ENCODE measurements at regions not wholly inside any gene's neighbourhood (a gene's known extent, or its start where the extent isn't known, plus 50 kb on each side); places are given as distances from the start of the nearest gene placed in this dataset.

DNA sequence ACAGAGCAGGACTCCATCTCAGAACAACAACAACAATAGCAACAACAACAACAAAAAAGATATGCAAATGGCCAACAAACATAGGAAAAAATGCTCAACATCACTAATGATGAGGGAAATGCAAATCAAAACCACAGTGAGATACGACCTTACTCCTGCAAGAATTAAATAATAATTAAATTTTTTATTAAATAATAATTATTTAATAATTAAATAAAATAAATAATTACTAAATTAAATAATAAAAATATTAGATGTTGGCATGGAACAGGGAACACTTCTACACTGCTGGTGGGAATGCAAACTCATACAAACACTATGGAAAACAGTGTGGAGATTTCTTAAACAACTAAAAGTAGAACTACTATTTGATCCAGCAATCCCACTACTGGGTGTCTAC is 1022.3 kb upstream of the B3GALT2 start:
- Histone ChIP-seq H3K27me3 (ENCODE audit: control insufficient read depth, insufficient read depth, low read length) (no peaks in the 10 kb centered on the region), H3K4me3 (ENCODE audit: low read depth, low read length) (no peak overlapping the region), H3K36me3 (ENCODE audit: control insufficient read depth, insufficient read depth, low read length) (no peaks in the 10 kb centered on the region)
- DNase-seq (ENCODE audit: low read depth) (no peak), FAIRE-seq (no peak)
- TF ChIP-seq, protein P1, sequence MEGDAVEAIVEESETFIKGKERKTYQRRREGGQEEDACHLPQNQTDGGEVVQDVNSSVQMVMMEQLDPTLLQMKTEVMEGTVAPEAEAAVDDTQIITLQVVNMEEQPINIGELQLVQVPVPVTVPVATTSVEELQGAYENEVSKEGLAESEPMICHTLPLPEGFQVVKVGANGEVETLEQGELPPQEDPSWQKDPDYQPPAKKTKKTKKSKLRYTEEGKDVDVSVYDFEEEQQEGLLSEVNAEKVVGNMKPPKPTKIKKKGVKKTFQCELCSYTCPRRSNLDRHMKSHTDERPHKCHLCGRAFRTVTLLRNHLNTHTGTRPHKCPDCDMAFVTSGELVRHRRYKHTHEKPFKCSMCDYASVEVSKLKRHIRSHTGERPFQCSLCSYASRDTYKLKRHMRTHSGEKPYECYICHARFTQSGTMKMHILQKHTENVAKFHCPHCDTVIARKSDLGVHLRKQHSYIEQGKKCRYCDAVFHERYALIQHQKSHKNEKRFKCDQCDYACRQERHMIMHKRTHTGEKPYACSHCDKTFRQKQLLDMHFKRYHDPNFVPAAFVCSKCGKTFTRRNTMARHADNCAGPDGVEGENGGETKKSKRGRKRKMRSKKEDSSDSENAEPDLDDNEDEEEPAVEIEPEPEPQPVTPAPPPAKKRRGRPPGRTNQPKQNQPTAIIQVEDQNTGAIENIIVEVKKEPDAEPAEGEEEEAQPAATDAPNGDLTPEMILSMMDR (IDR thresholded peaks at IDR 0.05; ENCODE audit: insufficient read depth, low read length, severe bottlenecking): no peak

DNA sequence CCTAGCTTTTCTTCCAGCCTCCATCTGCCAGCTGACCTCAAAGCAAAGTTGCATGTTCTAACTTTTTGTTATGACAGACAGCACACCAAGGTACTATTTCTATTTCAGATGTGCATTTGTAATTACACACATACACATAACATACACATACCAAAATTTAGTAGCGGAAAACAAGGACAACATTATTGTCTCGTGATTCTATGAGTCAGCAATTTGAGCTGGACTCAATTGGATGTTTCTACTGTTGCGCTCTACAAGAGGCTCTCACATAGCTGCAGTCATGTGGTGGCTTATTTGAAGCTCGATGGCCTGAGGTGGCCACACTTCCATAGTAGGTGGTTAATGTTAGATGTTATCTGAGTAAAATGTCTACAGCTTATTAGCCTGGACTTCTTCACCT is 1010.1 kb upstream of the B3GALT2 start:
- TF ChIP-seq, protein P1 (IDR thresholded peaks at IDR 0.05; ENCODE audit: insufficient read depth, low read length, severe bottlenecking): no peak
- DNase-seq (ENCODE audit: low read depth): no peak
- Histone ChIP-seq H3K27me3 (ENCODE audit: control insufficient read depth, insufficient read depth, low read length) (no peaks in the 10 kb centered on the region), H3K4me3 (ENCODE audit: low read depth, low read length) (no peak overlapping the region), H3K36me3 (ENCODE audit: control insufficient read depth, insufficient read depth, low read length) (no peaks in the 10 kb centered on the region)
- FAIRE-seq: no peak

- TF ChIP-seq, protein P1 (IDR thresholded peaks at IDR 0.05; ENCODE audit: insufficient read depth, low read length, severe bottlenecking): no peak
- no peak for DNase-seq (ENCODE audit: low read depth)
- no peaks in the 10 kb centered on the region for H3K27me3 ChIP-seq (ENCODE audit: control insufficient read depth, insufficient read depth, low read length)
- H3K4me3 ChIP-seq (ENCODE audit: low read depth, low read length): no peak overlapping the region
- no peaks in the 10 kb centered on the region for H3K36me3 ChIP-seq (ENCODE audit: control insufficient read depth, insufficient read depth, low read length)
- no peak for FAIRE-seq
Observed at GRCh38 chr1:194194724-194195123, 1008.3 kb upstream of the B3GALT2 start.

DNA sequence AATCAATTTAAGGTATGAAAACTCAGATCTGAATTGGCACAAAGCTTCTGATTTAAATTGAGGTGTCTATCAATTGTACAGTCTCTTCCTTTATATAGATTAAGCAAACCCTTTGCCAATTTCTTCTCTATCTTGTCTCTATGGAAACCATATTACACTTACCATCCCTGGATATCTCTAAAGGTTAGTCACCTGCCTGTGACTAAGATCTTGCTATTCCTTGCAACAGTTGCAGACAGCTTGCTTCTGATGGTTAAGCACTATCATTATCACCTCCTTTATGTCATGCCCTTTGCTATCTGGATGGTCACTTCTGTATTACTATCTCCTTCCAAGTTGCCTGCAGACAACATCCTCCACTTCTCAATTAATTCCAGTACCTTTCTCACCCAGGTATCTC is 998.6 kb upstream of the B3GALT2 start:
- no peaks in the 10 kb centered on the region for H3K27me3 ChIP-seq (ENCODE audit: control insufficient read depth, insufficient read depth, low read length)
- FAIRE-seq: no peak
- no peak overlapping the region for H3K4me3 ChIP-seq (ENCODE audit: low read depth, low read length)
- no peaks in the 10 kb centered on the region for H3K36me3 ChIP-seq (ENCODE audit: control insufficient read depth, insufficient read depth, low read length)
- peak; percentile 8 for DNase-seq (ENCODE audit: low read depth)
- TF ChIP-seq, protein P1 (IDR thresholded peaks at IDR 0.05; ENCODE audit: insufficient read depth, low read length, severe bottlenecking): no peak

DNA sequence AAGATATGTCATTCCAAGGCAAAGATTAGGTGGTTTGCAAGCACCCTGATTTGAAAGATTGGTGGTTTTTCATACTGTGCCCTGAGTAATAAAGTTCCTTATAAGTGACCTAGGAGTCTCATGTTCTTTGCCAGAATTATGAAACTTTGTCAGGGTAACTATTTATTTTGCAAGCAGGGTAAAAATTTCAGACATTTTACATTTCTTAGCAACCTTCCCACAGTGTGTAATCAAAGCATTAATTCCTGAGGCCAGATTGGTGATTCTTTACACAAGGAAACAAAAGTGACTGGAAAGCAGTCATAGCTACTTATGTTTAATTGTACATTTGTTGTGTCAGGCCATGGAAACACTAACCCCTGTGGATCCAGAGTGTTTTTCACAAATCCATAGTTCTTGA is 998.0 kb upstream of the B3GALT2 start:
- DNase-seq (ENCODE audit: low read depth): no peak
- Histone ChIP-seq H3K4me3 (ENCODE audit: low read depth, low read length) (no peak overlapping the region), H3K27me3 (ENCODE audit: control insufficient read depth, insufficient read depth, low read length) (no peaks in the 10 kb centered on the region), H3K36me3 (ENCODE audit: control insufficient read depth, insufficient read depth, low read length) (no peaks in the 10 kb centered on the region)
- TF ChIP-seq, protein P1 (IDR thresholded peaks at IDR 0.05; ENCODE audit: insufficient read depth, low read length, severe bottlenecking): no peak
- no peak for FAIRE-seq

GRCh38 chr1:194181845-194182244 is 995.4 kb upstream of the B3GALT2 start:
- FAIRE-seq (no peak), DNase-seq (ENCODE audit: low read depth) (no peak)
- TF ChIP-seq, protein P1 (IDR thresholded peaks at IDR 0.05; ENCODE audit: insufficient read depth, low read length, severe bottlenecking): no peak
- no peaks in the 10 kb centered on the region for H3K36me3 ChIP-seq (ENCODE audit: control insufficient read depth, insufficient read depth, low read length)
- no peaks in the 10 kb centered on the region for H3K27me3 ChIP-seq (ENCODE audit: control insufficient read depth, insufficient read depth, low read length)
- H3K4me3 ChIP-seq (ENCODE audit: low read depth, low read length): no peak overlapping the region

Measured in bronchial epithelial cell (primary cell).